GM06990 (cell line): ENCODE measurements at regions not wholly inside any gene's neighbourhood (a gene's known extent, or its start where the extent isn't known, plus 50 kb on each side); places are given as distances from the start of the nearest gene placed in this dataset.
"Not testable (repeated sequence)": the region's sequence is repeated elsewhere in the genome, so short reads cannot be mapped to it uniquely, and the experiment has no call there.

Experiments used
- DNase-seq: peaks from one replicate; pipeline ENCODE4 v3.0.0-alpha.2; 2011; ENCODE audit not compliant: insufficient read length; ENCODE audit errors: extremely low read depth
- H3K27me3 ChIP-seq: replicated peaks from 2 replicates; pipeline ENCODE4 v1.6.0; 2011; ENCODE audit warnings: low read length; ENCODE audit not compliant: control insufficient read depth, insufficient read depth
- H3K36me3 ChIP-seq: 2 replicates; pipeline ENCODE4 v1.5.1; 2011; ENCODE audit warnings: low read length; ENCODE audit not compliant: control insufficient read depth, insufficient read depth
- H3K4me3 ChIP-seq: replicated peaks from 2 replicates; pipeline ENCODE4 v1.5.1; 2011; ENCODE audit warnings: low read depth, mild to moderate bottlenecking, control low read depth, low read length
- TF ChIP-seq, protein P1 (sequence below): IDR thresholded peaks from 2 replicates; pipeline ENCODE4 v1.5.1; 2011; ENCODE audit warnings: low read length, control low read depth, mild to moderate bottlenecking, inconsistent platforms; ENCODE audit not compliant: insufficient read depth, poor library complexity, severe bottlenecking

DNA sequence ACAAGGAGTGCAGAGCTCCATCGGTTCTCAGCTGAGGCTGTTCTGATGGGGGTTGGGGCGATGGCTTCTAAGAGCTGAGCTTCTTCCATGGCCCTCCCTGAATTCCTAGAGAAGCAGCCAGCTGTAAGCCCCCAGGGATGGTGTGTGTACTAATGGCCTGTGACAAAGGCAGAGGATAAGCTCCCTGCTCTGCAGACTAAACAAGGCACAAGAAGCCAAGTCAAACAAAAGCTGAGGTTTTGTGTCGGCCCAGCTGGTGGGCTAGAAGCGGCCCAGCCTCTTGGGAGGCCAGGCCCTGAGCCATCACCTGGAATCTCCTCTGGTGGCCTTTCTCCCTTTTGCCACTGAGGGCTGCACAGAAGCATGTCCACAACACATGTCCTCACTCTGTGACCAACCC is 75.0 kb upstream of the XPA start:
- no peaks in the 10 kb centered on the region for H3K36me3 ChIP-seq
- TF ChIP-seq, protein P1, sequence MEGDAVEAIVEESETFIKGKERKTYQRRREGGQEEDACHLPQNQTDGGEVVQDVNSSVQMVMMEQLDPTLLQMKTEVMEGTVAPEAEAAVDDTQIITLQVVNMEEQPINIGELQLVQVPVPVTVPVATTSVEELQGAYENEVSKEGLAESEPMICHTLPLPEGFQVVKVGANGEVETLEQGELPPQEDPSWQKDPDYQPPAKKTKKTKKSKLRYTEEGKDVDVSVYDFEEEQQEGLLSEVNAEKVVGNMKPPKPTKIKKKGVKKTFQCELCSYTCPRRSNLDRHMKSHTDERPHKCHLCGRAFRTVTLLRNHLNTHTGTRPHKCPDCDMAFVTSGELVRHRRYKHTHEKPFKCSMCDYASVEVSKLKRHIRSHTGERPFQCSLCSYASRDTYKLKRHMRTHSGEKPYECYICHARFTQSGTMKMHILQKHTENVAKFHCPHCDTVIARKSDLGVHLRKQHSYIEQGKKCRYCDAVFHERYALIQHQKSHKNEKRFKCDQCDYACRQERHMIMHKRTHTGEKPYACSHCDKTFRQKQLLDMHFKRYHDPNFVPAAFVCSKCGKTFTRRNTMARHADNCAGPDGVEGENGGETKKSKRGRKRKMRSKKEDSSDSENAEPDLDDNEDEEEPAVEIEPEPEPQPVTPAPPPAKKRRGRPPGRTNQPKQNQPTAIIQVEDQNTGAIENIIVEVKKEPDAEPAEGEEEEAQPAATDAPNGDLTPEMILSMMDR: no peak
- H3K4me3 ChIP-seq: no peak overlapping the region
- DNase-seq: no peak
- H3K27me3 ChIP-seq: peaks cover 4% of the 10 kb centered on the region

DNA sequence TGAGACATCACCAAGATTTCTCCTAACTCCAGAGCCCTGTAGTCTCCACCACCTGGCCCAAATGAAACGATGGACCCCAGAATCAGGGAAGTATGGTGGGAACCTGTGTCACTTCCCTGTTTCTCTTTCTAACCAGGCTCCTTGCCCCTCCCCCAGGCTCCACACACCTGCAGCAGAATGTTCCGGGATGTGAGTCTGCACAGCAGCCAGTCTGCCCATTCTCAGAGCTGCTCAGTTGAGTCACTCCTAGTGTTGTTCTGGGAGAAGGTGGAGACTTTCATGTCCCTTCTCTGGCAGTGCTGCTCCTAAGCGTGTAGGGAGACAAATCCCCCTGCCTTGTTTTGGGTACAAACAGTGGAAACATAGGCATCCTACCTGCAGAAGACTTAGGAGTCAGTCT is 76.0 kb upstream of the XPA start:
- H3K36me3 ChIP-seq: no peaks in the 10 kb centered on the region
- DNase-seq: no peak
- TF ChIP-seq, protein P1: no peak
- H3K27me3 ChIP-seq: peaks cover 4% of the 10 kb centered on the region
- H3K4me3 ChIP-seq: no peak overlapping the region

DNA sequence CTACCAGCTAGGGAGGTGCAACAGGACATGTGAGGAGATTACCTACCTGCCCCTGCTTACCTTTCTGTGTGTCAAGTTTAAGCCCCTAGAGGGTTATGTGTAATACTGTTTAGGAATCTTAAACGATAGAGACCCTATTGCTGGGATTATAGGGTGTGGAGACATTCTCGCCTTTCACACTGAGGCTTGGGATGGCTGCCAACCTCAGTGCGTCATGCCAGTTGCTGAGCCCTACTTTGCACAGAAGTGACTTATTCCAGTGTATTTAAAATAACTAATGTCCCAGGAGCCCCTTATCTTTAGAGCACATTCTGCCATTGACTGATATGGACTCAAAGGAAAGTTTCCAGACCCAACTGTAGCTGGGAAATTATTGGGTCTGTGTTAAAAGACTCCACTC is 76.6 kb upstream of the XPA start:
- Histone ChIP-seq H3K4me3 (no peak overlapping the region), H3K36me3 (no peaks in the 10 kb centered on the region), H3K27me3 (peaks cover 4% of the 10 kb centered on the region)
- TF ChIP-seq, protein P1: no peak
- DNase-seq: no peak

DNA sequence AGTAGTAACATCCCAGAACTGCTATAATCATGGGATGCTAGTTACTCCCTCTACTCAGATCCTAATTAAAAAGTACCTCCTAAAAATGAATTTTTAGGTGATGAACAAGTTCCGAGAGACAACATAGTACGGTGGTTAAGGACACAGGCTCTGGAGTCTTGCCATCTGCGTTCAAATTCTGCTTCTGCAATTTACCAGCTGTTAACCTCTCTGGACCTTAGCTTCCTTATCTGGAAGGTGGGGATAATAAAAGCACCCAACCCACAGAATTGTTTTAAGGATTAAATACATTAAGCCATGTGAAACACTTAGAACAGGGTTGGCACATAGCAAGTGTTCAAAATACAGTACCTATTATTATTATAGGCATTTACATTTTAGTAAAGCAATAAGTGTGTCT is 77.5 kb upstream of the XPA start:
- TF ChIP-seq, protein P1: no peak
- Histone ChIP-seq H3K36me3 (no peaks in the 10 kb centered on the region), H3K27me3 (peaks cover 3% of the 10 kb centered on the region; the same call in 1 of the 2 replicates), H3K4me3 (no peak overlapping the region)
- no peak for DNase-seq

DNA sequence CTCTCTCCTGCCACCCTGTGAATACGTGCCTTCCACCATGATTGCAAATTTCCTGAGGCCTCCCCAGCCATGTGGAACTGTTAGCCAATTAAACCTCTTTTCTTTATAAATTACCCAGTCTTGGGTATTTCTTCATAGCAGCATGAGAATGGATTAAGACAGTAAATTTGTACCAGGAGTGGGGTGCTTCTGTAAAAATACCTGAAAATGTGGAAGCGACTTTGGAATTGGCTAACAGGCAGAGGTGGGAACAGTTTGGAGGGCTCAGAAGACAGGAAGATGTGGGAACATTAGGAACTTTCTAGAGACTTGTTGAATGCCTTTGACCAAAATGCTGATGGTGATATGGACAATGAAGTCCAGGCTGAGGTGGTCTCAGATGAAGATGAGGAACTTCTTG is 74.3 kb upstream of the FOXE1 start:
- DNase-seq, H3K27me3 ChIP-seq, H3K4me3 ChIP-seq, H3K36me3 ChIP-seq: not testable (repeated sequence)

DNA sequence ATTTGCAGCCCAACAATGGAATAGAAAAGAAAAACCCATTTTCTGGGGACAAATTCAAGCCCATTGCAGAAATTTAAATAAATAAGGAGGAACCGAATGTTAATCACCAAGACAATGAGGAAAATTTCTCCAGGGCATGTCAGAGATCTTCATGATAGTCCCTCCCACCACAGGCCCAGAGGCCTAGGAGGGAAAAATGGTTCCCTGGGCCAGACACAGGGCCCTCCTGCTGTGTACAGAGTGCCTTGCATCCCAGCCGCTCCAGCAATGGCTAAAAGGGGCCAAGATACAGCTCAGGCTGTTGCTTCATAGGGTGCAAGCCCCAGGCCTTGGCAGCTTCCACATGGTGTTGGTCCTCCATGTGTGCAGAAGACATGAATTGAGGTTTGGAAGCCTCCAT is 73.4 kb upstream of the FOXE1 start:
- TF ChIP-seq, protein P1: no peak
- H3K27me3 ChIP-seq: no peaks in the 10 kb centered on the region
- H3K36me3 ChIP-seq: no peaks in the 10 kb centered on the region
- H3K4me3 ChIP-seq: no peak overlapping the region
- DNase-seq: no peak
